ENCODE measurements at regions not wholly inside any gene's neighbourhood (a gene's known extent, or its start where the extent isn't known, plus 50 kb on each side); places are given as distances from the start of the nearest gene placed in this dataset.

GRCh38 chr9:6703898-6704639 lies 53.7 kb upstream of the KDM4C start:
- DNase-seq = peak in 57 of 58 donors; percentile 26 to 91 (median 80)

- DNase-seq = no peak
These were observed 55.1 kb upstream of the KDM4C start for GRCh38 chr9:6702707-6703106.

GRCh38 chr9:6696178-6696577 lies 50.6 kb upstream of the GLDC start:
- DNase-seq = no peak

GRCh38 chr9:6695121-6695814 lies 49.7 kb upstream of the GLDC start:
- no peak for DNase-seq

Data from anterior cingulate cortex (tissue), 58 donors.